K562 (cell line): ENCODE measurements at regions not wholly inside any gene's neighbourhood (a gene's known extent, or its start where the extent isn't known, plus 50 kb on each side); places are given as distances from the start of the nearest gene placed in this dataset.

Experiments
- ATAC-seq: fragments of 200-7000 bp; cut with Tn5 transposase; 3 replicates; pipeline ENCODE4 v1.9.1; 2020; ENCODE audit warnings: moderate library complexity
- BruUV-seq: library from RNA; stranded (reverse); fragments of 400-500 nt; replicated peaks from 2 replicates; lab custom pipeline; 2021; lab: Mats Ljungman, UMichigan
- CTCF ChIA-PET: fragments of 300-600 bp; formaldehyde crosslinking; extraction: SDS; loops from one replicate; lab custom pipeline; 2021; ENCODE audit warnings: low intra/inter-chr PET ratio; lab: Yijun Ruan, JAX
- POLR2A ChIA-PET: fragments of 300-600, 350-650 bp; sonication (Branson Sonifier 250); formaldehyde crosslinking; extraction: SDS; loops from one replicate; lab custom pipeline; 2021; ENCODE audit warnings: antibody characterized with exemption, inconsistent platforms; lab: Yijun Ruan, JAX
- DNase-seq, 4 experiments: peaks; one replicate each; pipeline versions ENCODE4 v3.0.0 to v3.0.0-alpha.2; 2011 to 2018; ENCODE audit warnings: low spot score in 3 of 4, mixed read lengths in 3 of 4; ENCODE audit errors: extremely low read depth in 1 of 4
- FAIRE-seq: peaks from 2 replicates; lab custom pipeline; 2011; peaks lifted over from hg19 to GRCh38; lab: Jason Lieb, UNC
- H2AFZ ChIP-seq: 2 replicates; pipeline ENCODE4 v1.6.0; 2011; ENCODE audit warnings: low read depth, low read length, control low read depth, inconsistent platforms
- H3K27ac ChIP-seq: fragments of 200-600 bp; 3 replicates; pipeline ENCODE4 v1.8.0; 2011; ENCODE audit warnings: low read depth, mild to moderate bottlenecking, control low read depth, inconsistent platforms, low read length, moderate library complexity, mixed read lengths; ENCODE audit errors: extremely low read depth
- H3K27me3 ChIP-seq, 2 experiments: fragments of 300-600 bp in 1 of 2; 2 replicates in 1 of 2; 3 replicates in 1 of 2; pipeline versions ENCODE4 v1.6.0 to v1.8.0; 2011; ENCODE audit warnings: inconsistent platforms in 2 of 2, low read length in 2 of 2, mild to moderate bottlenecking in 1 of 2, mixed read lengths in 1 of 2, moderate library complexity in 1 of 2; ENCODE audit not compliant: control insufficient read depth in 2 of 2, insufficient read depth in 2 of 2
- H3K36me3 ChIP-seq: fragments of 300-600 bp; 3 replicates; pipeline ENCODE4 v1.8.0; 2011; ENCODE audit warnings: mild to moderate bottlenecking, low read length, inconsistent platforms; ENCODE audit not compliant: control insufficient read depth, insufficient read depth
- H3K4me1 ChIP-seq, 2 experiments: fragments of 200-600 bp in 1 of 2; replicated peaks in 1 of 2; 2 replicates in 1 of 2; 3 replicates in 1 of 2; pipeline versions ENCODE4 v1.5.1 to v1.8.0; 2011; ENCODE audit warnings: inconsistent platforms in 2 of 2, low read length in 2 of 2, mild to moderate bottlenecking in 1 of 2, mixed read lengths in 1 of 2, moderate library complexity in 1 of 2; ENCODE audit not compliant: control insufficient read depth in 2 of 2, insufficient read depth in 2 of 2
- H3K4me2 ChIP-seq: 2 replicates; pipeline ENCODE4 v1.6.1; 2011; ENCODE audit warnings: low read length, control low read depth, inconsistent platforms, mixed read lengths; ENCODE audit not compliant: insufficient read depth
- H3K4me3 ChIP-seq: fragments of 200-600 bp; sonication (generic), shearing (Covaris generic); 2 replicates; pipeline ENCODE4 v1.5.1; 2016; ENCODE audit warnings: control low read depth, inconsistent platforms
- H3K79me2 ChIP-seq: fragments of 200-600 bp; 3 replicates; pipeline ENCODE4 v1.8.0; 2011; ENCODE audit warnings: low read length, inconsistent platforms; ENCODE audit not compliant: control insufficient read depth, insufficient read depth
- H3K9ac ChIP-seq, 2 experiments: 2 replicates each; pipeline versions ENCODE4 v1.6.0 to v1.6.1; 2011; ENCODE audit warnings: low read depth in 2 of 2, low read length in 2 of 2, control low read depth in 1 of 2, inconsistent platforms in 1 of 2, mild to moderate bottlenecking in 1 of 2, mixed read lengths in 1 of 2; ENCODE audit not compliant: insufficient read depth in 1 of 2
- H3K9me1 ChIP-seq: one replicate; pipeline ENCODE4 v1.6.0; 2011; ENCODE audit warnings: inconsistent platforms, mild to moderate bottlenecking, low read length, moderate library complexity; ENCODE audit not compliant: control insufficient read depth, insufficient read depth
- H3K9me3 ChIP-seq: replicated peaks from 2 replicates; pipeline ENCODE4 v1.5.1; 2011; ENCODE audit warnings: low read depth, low read length, inconsistent platforms; ENCODE audit not compliant: control insufficient read depth, insufficient read depth
- H4K20me1 ChIP-seq: replicated peaks from 2 replicates; pipeline ENCODE4 v1.6.1; 2011; ENCODE audit warnings: low read length, inconsistent platforms, mixed read lengths; ENCODE audit not compliant: control insufficient read depth, insufficient read depth
- BRD9 ChIP-seq: fragments of 450-650 bp; IDR thresholded peaks from 2 replicates; pipeline ENCODE4 v1.6.1; 2018; ENCODE audit warnings: low read depth; ENCODE audit not compliant: partially characterized antibody
- DEAF1 ChIP-seq: fragments of 450-650 bp; formaldehyde crosslinking; IDR thresholded peaks from 2 replicates; pipeline ENCODE4 v1.4.0; 2020; ENCODE audit warnings: mild to moderate bottlenecking, moderate library complexity
- ELF4 ChIP-seq: fragments of 450-650 bp; formaldehyde crosslinking; IDR thresholded peaks from 2 replicates; pipeline ENCODE4 v1.4.0; 2022; ENCODE audit warnings: missing genetic modification characterization
- EWSR1 ChIP-seq: fragments of 450-650 bp; IDR thresholded peaks from 2 replicates; pipeline ENCODE4 v1.6.1; 2018; ENCODE audit warnings: borderline replicate concordance, mild to moderate bottlenecking, low read depth, moderate library complexity; ENCODE audit not compliant: partially characterized antibody
- EZH2 ChIP-seq: IDR thresholded peaks from 2 replicates; pipeline ENCODE4 v1.6.1; 2012; ENCODE audit warnings: low read depth, mild to moderate bottlenecking, inconsistent platforms, low read length, borderline replicate concordance
- FOXK1 ChIP-seq: sonication (generic); formaldehyde crosslinking; IDR thresholded peaks from 2 replicates; pipeline ENCODE4 v1.8.0; 2022; ENCODE audit warnings: missing genetic modification reagents, mild to moderate bottlenecking, borderline replicate concordance
- HMBOX1 ChIP-seq: sonication (generic); IDR thresholded peaks from 2 replicates; pipeline ENCODE4 v1.6.1; 2016
- NFYB ChIP-seq: IDR thresholded peaks from 2 replicates; pipeline ENCODE4 v1.6.1; 2011; ENCODE audit warnings: mild to moderate bottlenecking, moderate library complexity; ENCODE audit not compliant: insufficient read length; ENCODE audit errors: extremely low read depth
- PHTF2 ChIP-seq: fragments of 250-450 bp; sonication (Bioruptor Pico); IDR thresholded peaks from 2 replicates; pipeline ENCODE4 v1.5.0; 2021; ENCODE audit warnings: mild to moderate bottlenecking
- POLR2AphosphoS5 ChIP-seq: IDR thresholded peaks from 2 replicates; pipeline ENCODE4 v1.6.1; 2011; ENCODE audit warnings: mild to moderate bottlenecking, low read depth, low read length, moderate library complexity; ENCODE audit not compliant: control insufficient read depth, insufficient read depth
- SMAD2 ChIP-seq: fragments of 150-350 bp; IDR thresholded peaks from 2 replicates; pipeline ENCODE4 v1.6.1; 2014; ENCODE audit warnings: low read depth, mild to moderate bottlenecking, low read length
- SP2 ChIP-seq: IDR thresholded peaks from 2 replicates; pipeline ENCODE4 v1.6.1; 2011; ENCODE audit warnings: mild to moderate bottlenecking, low read depth, low read length, moderate library complexity; ENCODE audit not compliant: poor library complexity, severe bottlenecking; ENCODE audit errors: extremely low read depth
- SRF ChIP-seq, 2 experiments: fragments of 250-450, 450-650 bp in 1 of 2; sonication (Bioruptor Pico) in 1 of 2; sonication (generic) in 1 of 2; formaldehyde crosslinking; IDR thresholded peaks; 2 replicates each; pipeline versions ENCODE4 v1.5.0 to v1.5.1; 2020 to 2022; ENCODE audit warnings: mild to moderate bottlenecking in 1 of 2, missing genetic modification reagents in 1 of 2
- SRSF1 ChIP-seq: fragments of 200-400 bp; formaldehyde crosslinking; IDR thresholded peaks from 2 replicates; pipeline ENCODE4 v1.6.1; 2017; ENCODE audit warnings: mild to moderate bottlenecking, low read depth, low read length, moderate library complexity
- TCF15 ChIP-seq: fragments of 250-450 bp; sonication (Bioruptor Pico); IDR thresholded peaks from 2 replicates; pipeline ENCODE4 v1.8.0; 2022; ENCODE audit warnings: moderate library complexity, mild to moderate bottlenecking, inconsistent platforms
- THRA ChIP-seq: fragments of 450-650 bp; IDR thresholded peaks from 2 replicates; pipeline ENCODE4 v1.6.1; 2017; ENCODE audit warnings: mild to moderate bottlenecking, moderate library complexity
- ZKSCAN1 ChIP-seq: fragments of 150-350 bp; IDR thresholded peaks from 2 replicates; pipeline ENCODE4 v1.6.1; 2016; ENCODE audit warnings: low read depth, low read length
- ZNF134 ChIP-seq: fragments of 250-450 bp; sonication (Bioruptor Pico); conservative IDR thresholded peaks from 2 replicates; pipeline ENCODE4 v1.4.0; 2020
- ZNF253 ChIP-seq: fragments of 250-450 bp; sonication (Bioruptor Pico); conservative IDR thresholded peaks from 2 replicates; pipeline ENCODE4 v1.6.1; 2021; ENCODE audit warnings: mild to moderate bottlenecking
- ZNF408 ChIP-seq: fragments of 250-450 bp; sonication (Bioruptor Pico); IDR thresholded peaks from 2 replicates; pipeline ENCODE4 v1.4.0; 2020; ENCODE audit warnings: low read depth, mild to moderate bottlenecking, moderate library complexity
- WGBS: fragments of 100-300 bp; shearing (Covaris generic); methylation state at CpG from one replicate; pipeline ENCODE4 v1.1.6; 2016; ENCODE audit warnings: low coverage, mixed read lengths; ENCODE audit not compliant: insufficient coverage; ENCODE audit errors: missing lambda C conversion rate; 5-methylcytosine and 5-hydroxymethylcytosine counted together
- in situ Hi-C: fragments of 300-500 bp; cut with MboI; formaldehyde crosslinking; loops from 4 replicates; pipeline ENCODE4 v1.15.0; 2018; ENCODE audit warnings: inconsistent platforms, mixed read lengths
- intact Hi-C: fragments of 100-400 bp; cut with micrococcal nuclease; formaldehyde crosslinking; loops from 2 replicates; pipeline ENCODE4 v1.14.2; 2022

GRCh38 chr13:99689955-99690354 lies 188.7 kb downstream of the TM9SF2 start (continued):
- TF ChIP-seq ZNF253 (CRISPR knock-in tag) (no peak), ZNF408 (CRISPR knock-in tag) (no peak), TCF15 (CRISPR knock-in tag) (no peak), SMAD2 (no peak), SRSF1 (no peak), ELF4 (CRISPR knock-in tag) (no peak), SRF (CRISPR knock-in tag; IDR thresholded peaks at IDR 0.05) (no peak), NFYB (no peak)

GRCh38 chr13:99688776-99689175 lies 187.5 kb downstream of the TM9SF2 start:
- Histone ChIP-seq H3K27ac (no peak overlapping the region), H4K20me1 (peaks cover 4% of the 10 kb centered on the region), H3K36me3 (no peaks in the 10 kb centered on the region), H3K4me2 (no peak overlapping the region), H2AFZ (no peak overlapping the region), H3K4me1 (peaks cover 0 to 8% of the 10 kb centered on the region in 2 experiments; a peak in 3 of 5 replicates), H3K9me3 (no peaks in the 10 kb centered on the region), H3K79me2 (no peaks in the 10 kb centered on the region), H3K9ac (no peak overlapping the region), H3K27me3 (peaks cover 0 to 6% of the 10 kb centered on the region in 2 experiments; a peak in 3 of 5 replicates), H3K4me3 (no peak overlapping the region), H3K9me1 (no peaks in the 10 kb centered on the region)
- BruUV-seq = no TSS peak
- 22% methylated on average over 4 of the region's 4 CpGs for WGBS
- DNase-seq (no peak), FAIRE-seq (no peak), ATAC-seq (no peak)
- intact Hi-C loops (no loop called here), in situ Hi-C loops (no loop called here)
- ChIA-PET POLR2A (no interaction called here), CTCF (no interaction called here)
- TF ChIP-seq EZH2 (no peak), ZNF134 (no peak), THRA (no peak), ZKSCAN1 (no peak), POLR2AphosphoS5 (no peak), FOXK1 (CRISPR knock-in tag) (no peak), BRD9 (no peak), PHTF2 (CRISPR knock-in tag) (no peak), SP2 (no peak), HMBOX1 (no peak), DEAF1 (CRISPR knock-in tag) (no peak), EWSR1 (no peak)
